CD14-positive monocyte (primary cell): ENCODE measurements at regions not wholly inside any gene's neighbourhood (a gene's known extent, or its start where the extent isn't known, plus 50 kb on each side); places are given as distances from the start of the nearest gene placed in this dataset.

Experiments
- DNase-seq, 3 donors: peaks; one replicate each; pipeline ENCODE4 v3.0.0-alpha.2; 2011 to 2022
- H2AFZ ChIP-seq: 2 replicates; pipeline ENCODE4 v1.6.0; 2012; ENCODE audit warnings: mild to moderate bottlenecking, low read depth, low read length, inconsistent platforms; ENCODE audit not compliant: insufficient read depth, poor library complexity, severe bottlenecking
- H3K27ac ChIP-seq, 2 donors: 1 replicate in 1 of 2; 2 replicates in 1 of 2; pipeline ENCODE4 v1.5.1; 2012 to 2013; ENCODE audit warnings: low read length in 2 of 2, control low read depth in 1 of 2, inconsistent platforms in 1 of 2, low read depth in 1 of 2, mild to moderate bottlenecking in 1 of 2
- H3K27me3 ChIP-seq, 2 donors: one replicate each; pipeline versions ENCODE4 v1.6.0 to v1.6.1; 2011 to 2013; ENCODE audit warnings: low read length in 2 of 2; ENCODE audit not compliant: control insufficient read depth in 2 of 2, insufficient read depth in 2 of 2
- H3K36me3 ChIP-seq, 2 donors: replicated peaks in 1 of 2; 1 replicate in 1 of 2; 2 replicates in 1 of 2; pipeline versions ENCODE4 v1.5.1 to v1.6.1; 2012 to 2013; ENCODE audit warnings: low read length in 2 of 2, control low read depth in 1 of 2, inconsistent platforms in 1 of 2, mild to moderate bottlenecking in 1 of 2; ENCODE audit not compliant: insufficient read depth in 2 of 2, control insufficient read depth in 1 of 2
- H3K4me1 ChIP-seq, 2 donors: 1 replicate in 1 of 2; 2 replicates in 1 of 2; pipeline versions ENCODE4 v1.5.1 to v1.6.1; 2012 to 2013; ENCODE audit warnings: low read length in 2 of 2, control low read depth in 1 of 2, inconsistent platforms in 1 of 2, mild to moderate bottlenecking in 1 of 2, moderate library complexity in 1 of 2; ENCODE audit not compliant: insufficient read depth in 2 of 2, control insufficient read depth in 1 of 2
- H3K4me2 ChIP-seq: replicated peaks from 2 replicates; pipeline ENCODE3; 2012; ENCODE audit warnings: low read length, moderate library complexity, mild to moderate bottlenecking; ENCODE audit not compliant: poor library complexity, severe bottlenecking; ENCODE audit errors: extremely low read depth
- H3K4me3 ChIP-seq, 3 experiments: fragments of 200-600 bp in 1 of 3; sonication (generic) in 1 of 3; replicated peaks in 1 of 3; 1 replicate in 2 of 3; 2 replicates in 1 of 3; pipeline ENCODE4 v1.5.1; 2011 to 2013; ENCODE audit warnings: low read length in 3 of 3, mild to moderate bottlenecking in 3 of 3, control low read depth in 2 of 3, low read depth in 2 of 3, inconsistent platforms in 1 of 3, moderate library complexity in 1 of 3
- H3K79me2 ChIP-seq: 2 replicates; pipeline ENCODE4 v1.6.0; 2012; ENCODE audit warnings: mild to moderate bottlenecking, control low read depth, inconsistent platforms, low read length, moderate library complexity; ENCODE audit not compliant: insufficient read depth
- H3K9ac ChIP-seq: 2 replicates; pipeline ENCODE4 v1.6.0; 2017; ENCODE audit warnings: low read length, mild to moderate bottlenecking; ENCODE audit not compliant: insufficient read depth, poor library complexity, severe bottlenecking
- H3K9me3 ChIP-seq, 2 donors: replicated peaks in 1 of 2; 1 replicate in 1 of 2; 2 replicates in 1 of 2; pipeline versions ENCODE4 v1.5.1 to v1.6.1; 2012 to 2013; ENCODE audit warnings: low read length in 2 of 2, control low read depth in 1 of 2; ENCODE audit not compliant: control insufficient read depth in 1 of 2, insufficient read depth in 1 of 2
- H4K20me1 ChIP-seq: 2 replicates; pipeline ENCODE4 v1.6.0; 2012; ENCODE audit warnings: mild to moderate bottlenecking, low read length, control low read depth, moderate library complexity; ENCODE audit not compliant: insufficient read depth
- H3K27ac Mint-ChIP-seq, 7 donors: one replicate each; pipeline ENCODE4 v1.8.0; 2020; ENCODE audit warnings: mild to moderate bottlenecking in 7 of 7, mixed read lengths in 7 of 7, moderate library complexity in 6 of 7, inconsistent platforms in 2 of 7
- H3K27me3 Mint-ChIP-seq, 3 donors: one replicate each; pipeline ENCODE4 v1.8.0; 2021 to 2022; ENCODE audit warnings: low read depth in 3 of 3, mild to moderate bottlenecking in 3 of 3, mixed read lengths in 3 of 3, moderate library complexity in 3 of 3, inconsistent platforms in 1 of 3
- H3K36me3 Mint-ChIP-seq, 2 donors: one replicate each; pipeline ENCODE4 v1.8.0; 2020; ENCODE audit warnings: mixed read lengths in 2 of 2, inconsistent platforms in 1 of 2, mild to moderate bottlenecking in 1 of 2
- H3K4me1 Mint-ChIP-seq: one replicate; pipeline ENCODE4 v1.8.0; 2020; ENCODE audit warnings: mild to moderate bottlenecking, mixed read lengths
- H3K4me3 Mint-ChIP-seq, 2 donors: one replicate each; pipeline ENCODE4 v1.8.0; 2020; ENCODE audit warnings: mild to moderate bottlenecking in 2 of 2, mixed read lengths in 2 of 2, moderate library complexity in 1 of 2
- H3K9me3 Mint-ChIP-seq, 7 donors: one replicate each; pipeline ENCODE4 v1.8.0; 2020 to 2022; ENCODE audit warnings: mixed read lengths in 7 of 7, mild to moderate bottlenecking in 6 of 7, moderate library complexity in 6 of 7, inconsistent platforms in 2 of 7
- CTCF ChIP-seq: fragments of 200-600 bp; IDR thresholded peaks from one replicate; pipeline ENCODE4 v1.8.0; 2022; ENCODE audit warnings: antibody characterized with exemption, mild to moderate bottlenecking
- WGBS: methylation state at CpG from one replicate; pipeline ENCODE4 v1.1.5; 2013; ENCODE audit warnings: missing lambda C conversion rate; ENCODE audit not compliant: insufficient coverage; 5-methylcytosine and 5-hydroxymethylcytosine counted together
- intact Hi-C, 2 donors: fragments of 100-400 bp; cut with micrococcal nuclease; formaldehyde crosslinking; loops; one replicate each; pipeline versions ENCODE4 v1.15.0 to v1.15.1; 2023

GRCh38 chr7:131733604-131734003, 177.2 kb upstream of the PODXL start:
- TF ChIP-seq CTCF: no peak
- no peaks in the 10 kb centered on the region for H3K36me3 Mint-ChIP-seq

DNA sequence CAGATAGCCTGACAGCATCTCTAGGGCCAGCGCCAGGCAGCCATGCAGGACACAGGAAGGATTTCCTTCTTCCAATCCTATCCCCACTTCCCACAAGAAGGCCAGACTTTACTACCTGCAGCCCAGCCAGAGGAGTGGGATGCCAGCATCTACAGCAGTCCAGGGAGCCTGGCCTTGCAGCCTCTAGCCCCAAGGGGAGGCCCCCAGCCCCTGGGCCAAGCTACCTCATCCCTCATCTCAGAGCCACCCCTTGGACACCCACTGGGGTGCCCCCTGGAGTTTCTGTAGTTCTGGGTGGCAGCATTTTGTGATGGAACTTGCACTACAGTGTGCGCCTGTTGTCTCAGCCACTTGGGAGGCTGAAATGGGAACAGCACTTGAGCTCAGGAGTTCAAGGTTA, 170.8 kb upstream of the PODXL start:
- Mint-ChIP-seq H3K27ac (peak overlapping the region in 1 of 7 donors; percentile 0), H3K27me3 (peaks cover 0 to 9% (median 7%) of the 10 kb centered on the region in 3 donors), H3K9me3 (peaks cover 4 to 10% (median 8%) of the 10 kb centered on the region in 7 donors), H3K4me3 (no peak overlapping the region), H3K4me1 (no peaks in the 10 kb centered on the region), H3K36me3 (no peaks in the 10 kb centered on the region)
- WGBS: 100% methylated on average over 1 of the region's 2 CpGs
- Histone ChIP-seq H2AFZ (no peak overlapping the region), H3K9ac (no peak overlapping the region), H3K27ac (no peak overlapping the region), H3K27me3 (no peaks in the 10 kb centered on the region), H3K4me1 (no peaks in the 10 kb centered on the region), H4K20me1 (no peaks in the 10 kb centered on the region), H3K9me3 (peaks cover 0 to 7% of the 10 kb centered on the region in 2 donors), H3K36me3 (no peaks in the 10 kb centered on the region), H3K79me2 (no peaks in the 10 kb centered on the region), H3K4me2 (no peak overlapping the region), H3K4me3 (no peak overlapping the region)
- TF ChIP-seq CTCF: no peak
- DNase-seq: no peak
- intact Hi-C loops: no loop called here

More at GRCh38 chr7:131733604-131734003, 177.2 kb upstream of the PODXL start:
- no peaks in the 10 kb centered on the region for H3K36me3 ChIP-seq
- H3K79me2 ChIP-seq: no peaks in the 10 kb centered on the region
- no peaks in the 10 kb centered on the region for H3K4me1 Mint-ChIP-seq
- H3K9me3 Mint-ChIP-seq: peaks cover 4 to 16% (median 11%) of the 10 kb centered on the region in 7 donors
- H3K4me1 ChIP-seq: no peaks in the 10 kb centered on the region
- H2AFZ ChIP-seq: no peak overlapping the region
- DNase-seq: no peak
- H3K27me3 Mint-ChIP-seq: peaks cover 2 to 10% (median 9%) of the 10 kb centered on the region in 3 donors
- 61% methylated on average over 3 of the region's 6 CpGs for WGBS
- intact Hi-C loops: no loop called here
- H3K4me3 ChIP-seq: no peak overlapping the region
- H3K9me3 ChIP-seq: peaks cover 0 to 5% of the 10 kb centered on the region in 2 donors
- no peaks in the 10 kb centered on the region for H4K20me1 ChIP-seq
- H3K27ac ChIP-seq: no peak overlapping the region
- H3K4me2 ChIP-seq: no peak overlapping the region
- H3K9ac ChIP-seq: no peak overlapping the region
- peak overlapping the region in 1 of 7 donors; percentile 30 for H3K27ac Mint-ChIP-seq
- no peak overlapping the region for H3K4me3 Mint-ChIP-seq
- H3K27me3 ChIP-seq: no peaks in the 10 kb centered on the region
